Astrocyte (in vitro differentiated cells and primary cell): ENCODE measurements at regions not wholly inside any gene's neighbourhood (a gene's known extent, or its start where the extent isn't known, plus 50 kb on each side); places are given as distances from the start of the nearest gene placed in this dataset.

Source experiments
- DNase-seq: peaks from one replicate; pipeline ENCODE4 v3.0.0-alpha.2; 2010; ENCODE audit warnings: low read depth
- FAIRE-seq: peaks from 2 replicates; lab custom pipeline; 2011; peaks lifted over from hg19 to GRCh38; lab: Jason Lieb, UNC
- H2AFZ ChIP-seq: 2 replicates; pipeline ENCODE4 v1.6.0; 2012; ENCODE audit warnings: low read depth, low read length, inconsistent platforms
- H3K27ac ChIP-seq: 2 replicates; pipeline ENCODE4 v1.5.1; 2011; ENCODE audit warnings: low read depth, low read length, inconsistent platforms
- H3K27me3 ChIP-seq: 2 replicates; pipeline ENCODE4 v1.6.0; 2011; ENCODE audit warnings: low read length, inconsistent platforms; ENCODE audit not compliant: insufficient read depth
- H3K36me3 ChIP-seq: 2 replicates; pipeline ENCODE4 v1.5.1; 2011; ENCODE audit warnings: low read length, inconsistent platforms; ENCODE audit not compliant: insufficient read depth
- H3K4me1 ChIP-seq: 2 replicates; pipeline ENCODE4 v1.5.1; 2011; ENCODE audit warnings: low read length, inconsistent platforms; ENCODE audit not compliant: insufficient read depth
- H3K4me2 ChIP-seq: 2 replicates; pipeline ENCODE4 v1.6.0; 2012; ENCODE audit warnings: low read length, inconsistent platforms
- H3K4me3 ChIP-seq: 2 replicates; pipeline ENCODE4 v1.5.1; 2011; ENCODE audit warnings: low read depth, mild to moderate bottlenecking, low read length, inconsistent platforms; ENCODE audit not compliant: insufficient read depth
- H3K79me2 ChIP-seq: 2 replicates; pipeline ENCODE4 v1.6.0; 2012; ENCODE audit warnings: mild to moderate bottlenecking, low read length, inconsistent platforms; ENCODE audit not compliant: insufficient read depth
- H3K9ac ChIP-seq: 2 replicates; pipeline ENCODE4 v1.6.0; 2012; ENCODE audit warnings: mild to moderate bottlenecking, low read length, inconsistent platforms
- H3K9me3 ChIP-seq: 2 replicates; pipeline ENCODE4 v1.5.1; 2012; ENCODE audit warnings: low read depth, mild to moderate bottlenecking, low read length, inconsistent platforms; ENCODE audit not compliant: insufficient read depth
- H4K20me1 ChIP-seq: 2 replicates; pipeline ENCODE4 v1.6.0; 2012; ENCODE audit warnings: low read length, inconsistent platforms; ENCODE audit not compliant: insufficient read depth
- H3K27ac Mint-ChIP-seq: one replicate; pipeline ENCODE4 v1.8.0; 2021; ENCODE audit warnings: mild to moderate bottlenecking, mixed read lengths; ENCODE audit not compliant: unreplicated experiment
- H3K27me3 Mint-ChIP-seq: one replicate; pipeline ENCODE4 v1.8.0; 2021; ENCODE audit warnings: low read depth, mixed read lengths; ENCODE audit not compliant: unreplicated experiment
- H3K36me3 Mint-ChIP-seq: one replicate; pipeline ENCODE4 v1.8.0; 2021; ENCODE audit warnings: low read depth, mixed read lengths; ENCODE audit not compliant: unreplicated experiment
- H3K4me1 Mint-ChIP-seq: one replicate; pipeline ENCODE4 v1.8.0; 2021; ENCODE audit warnings: low read depth, mixed read lengths; ENCODE audit not compliant: unreplicated experiment
- H3K4me3 Mint-ChIP-seq: one replicate; pipeline ENCODE4 v1.8.0; 2021; ENCODE audit warnings: mild to moderate bottlenecking, moderate library complexity, mixed read lengths; ENCODE audit not compliant: unreplicated experiment
- H3K9me3 Mint-ChIP-seq: one replicate; pipeline ENCODE4 v1.8.0; 2021; ENCODE audit warnings: mild to moderate bottlenecking, mixed read lengths; ENCODE audit not compliant: unreplicated experiment
- EZH2 ChIP-seq: IDR thresholded peaks from 2 replicates; pipeline ENCODE4 v1.6.1; 2012; ENCODE audit warnings: mild to moderate bottlenecking, low read length, inconsistent platforms; ENCODE audit not compliant: insufficient read depth
- TF ChIP-seq, protein P1 (sequence below): IDR thresholded peaks from 2 replicates; pipeline ENCODE4 v1.5.1; 2011; ENCODE audit warnings: low read depth, mild to moderate bottlenecking, inconsistent platforms, low read length, moderate library complexity; ENCODE audit not compliant: insufficient read depth

DNA sequence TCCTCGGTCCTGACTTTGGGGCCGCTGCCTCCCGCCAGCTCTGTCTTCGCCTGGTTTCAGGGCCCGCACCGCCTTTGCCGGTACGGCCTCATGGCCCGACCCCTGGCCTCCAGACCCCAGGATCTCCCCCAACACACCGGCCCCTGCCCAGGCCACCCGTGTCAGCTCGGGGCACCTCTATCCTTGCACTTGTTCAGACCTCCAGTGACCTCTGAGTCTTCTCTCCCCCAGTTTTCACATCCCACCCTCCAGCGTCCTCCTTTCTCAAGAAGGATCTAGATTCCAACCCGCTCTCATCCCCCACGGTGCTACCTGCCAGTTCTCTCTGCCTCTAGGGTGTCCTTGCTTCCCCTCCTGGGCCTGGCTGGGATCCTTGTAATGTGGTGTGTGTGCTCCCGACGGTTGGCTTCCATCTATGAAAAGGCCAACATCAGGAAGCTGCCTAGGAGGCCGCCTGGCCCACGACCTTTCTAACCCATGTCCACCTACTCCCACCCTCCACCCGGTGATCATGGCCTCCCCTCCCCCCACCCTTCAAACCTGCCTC, 61.1 kb downstream of the SPATA31C2 start:
- no peaks in the 10 kb centered on the region for H3K27me3 ChIP-seq
- H2AFZ ChIP-seq: peak overlapping the region; percentile 96
- H3K9me3 ChIP-seq: no peaks in the 10 kb centered on the region
- peak overlapping the region; percentile 14 for H3K27ac Mint-ChIP-seq
- peak overlapping the region; percentile 98 for H3K4me2 ChIP-seq
- H3K27me3 Mint-ChIP-seq: peaks cover 19% of the 10 kb centered on the region
- FAIRE-seq (no peak), DNase-seq (no peak)
- peak overlapping the region; percentile 64 for H3K4me3 ChIP-seq
- H3K36me3 Mint-ChIP-seq: no peaks in the 10 kb centered on the region
- H3K27ac ChIP-seq: no peak overlapping the region
- no peaks in the 10 kb centered on the region for H3K36me3 ChIP-seq
- no peaks in the 10 kb centered on the region for H3K9me3 Mint-ChIP-seq
- no peaks in the 10 kb centered on the region for H3K79me2 ChIP-seq
- peak overlapping the region; percentile 81 for H3K4me3 Mint-ChIP-seq
- H4K20me1 ChIP-seq: no peaks in the 10 kb centered on the region
- H3K4me1 ChIP-seq: peaks cover 4% of the 10 kb centered on the region
- peaks cover 3% of the 10 kb centered on the region for H3K4me1 Mint-ChIP-seq
- TF ChIP-seq, protein P1, sequence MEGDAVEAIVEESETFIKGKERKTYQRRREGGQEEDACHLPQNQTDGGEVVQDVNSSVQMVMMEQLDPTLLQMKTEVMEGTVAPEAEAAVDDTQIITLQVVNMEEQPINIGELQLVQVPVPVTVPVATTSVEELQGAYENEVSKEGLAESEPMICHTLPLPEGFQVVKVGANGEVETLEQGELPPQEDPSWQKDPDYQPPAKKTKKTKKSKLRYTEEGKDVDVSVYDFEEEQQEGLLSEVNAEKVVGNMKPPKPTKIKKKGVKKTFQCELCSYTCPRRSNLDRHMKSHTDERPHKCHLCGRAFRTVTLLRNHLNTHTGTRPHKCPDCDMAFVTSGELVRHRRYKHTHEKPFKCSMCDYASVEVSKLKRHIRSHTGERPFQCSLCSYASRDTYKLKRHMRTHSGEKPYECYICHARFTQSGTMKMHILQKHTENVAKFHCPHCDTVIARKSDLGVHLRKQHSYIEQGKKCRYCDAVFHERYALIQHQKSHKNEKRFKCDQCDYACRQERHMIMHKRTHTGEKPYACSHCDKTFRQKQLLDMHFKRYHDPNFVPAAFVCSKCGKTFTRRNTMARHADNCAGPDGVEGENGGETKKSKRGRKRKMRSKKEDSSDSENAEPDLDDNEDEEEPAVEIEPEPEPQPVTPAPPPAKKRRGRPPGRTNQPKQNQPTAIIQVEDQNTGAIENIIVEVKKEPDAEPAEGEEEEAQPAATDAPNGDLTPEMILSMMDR: no peak
- TF ChIP-seq EZH2: no peak
- peak overlapping the region; percentile 71 for H3K9ac ChIP-seq

DNA sequence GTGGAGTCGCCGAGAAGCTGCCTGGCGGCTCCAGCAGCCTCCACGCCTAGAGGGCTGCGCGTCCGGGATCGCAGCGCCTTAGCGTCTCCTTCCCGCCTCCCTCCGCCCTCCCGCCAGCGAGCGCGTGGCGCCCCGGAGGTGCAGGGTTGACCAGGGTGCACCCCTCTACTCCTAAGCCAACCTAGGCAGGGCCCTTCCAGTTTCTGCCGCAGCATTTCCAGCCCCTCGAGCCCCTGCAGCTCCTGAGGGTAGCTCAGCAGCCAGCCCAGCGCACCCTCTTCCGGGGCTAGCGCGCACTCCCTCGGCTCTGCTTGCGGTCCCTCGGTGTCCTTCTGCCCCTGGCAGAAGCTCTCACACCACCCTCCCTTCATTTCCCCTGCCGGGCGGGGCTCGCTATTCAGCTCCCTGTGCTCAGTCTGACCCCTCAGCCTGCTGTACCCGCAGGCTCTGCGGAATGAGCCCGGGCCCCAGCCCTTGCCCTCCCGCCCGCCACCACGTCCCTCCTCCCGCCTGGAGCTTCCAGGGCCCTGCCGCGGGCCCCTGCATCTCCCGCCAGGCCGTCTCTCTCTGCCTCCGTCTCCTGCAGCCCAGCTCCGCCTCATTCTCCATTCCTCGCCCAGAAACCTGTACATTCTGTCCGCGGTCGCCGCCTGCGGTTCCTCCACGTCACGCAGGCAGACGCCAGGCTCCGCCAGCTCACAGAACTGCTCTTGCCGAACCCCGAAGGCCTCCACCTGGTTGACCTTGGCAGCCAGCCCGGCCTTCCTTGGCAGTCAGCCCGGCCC, 61.8 kb downstream of the SPATA31C2 start:
- Histone ChIP-seq H3K36me3 (no peaks in the 10 kb centered on the region), H3K4me1 (peaks cover 4% of the 10 kb centered on the region), H3K4me3 (peak overlapping the region; percentile 64), H3K79me2 (no peaks in the 10 kb centered on the region), H2AFZ (peak overlapping the region; percentile 96), H3K9me3 (no peaks in the 10 kb centered on the region), H3K27ac (no peak overlapping the region), H3K27me3 (no peaks in the 10 kb centered on the region), H3K9ac (peak overlapping the region; percentile 71), H3K4me2 (peak overlapping the region; percentile 98), H4K20me1 (no peaks in the 10 kb centered on the region)
- no peaks in the 10 kb centered on the region for H3K36me3 Mint-ChIP-seq
- peaks cover 3% of the 10 kb centered on the region for H3K4me1 Mint-ChIP-seq
- peak; percentile 85 for DNase-seq
- H3K4me3 Mint-ChIP-seq: peak overlapping the region; percentile 81
- no peak for TF ChIP-seq EZH2
- TF ChIP-seq, protein P1: no peak
- no peaks in the 10 kb centered on the region for H3K9me3 Mint-ChIP-seq
- H3K27ac Mint-ChIP-seq: peak overlapping the region; percentile 14
- H3K27me3 Mint-ChIP-seq: peaks cover 19% of the 10 kb centered on the region
- no peak for FAIRE-seq

DNA sequence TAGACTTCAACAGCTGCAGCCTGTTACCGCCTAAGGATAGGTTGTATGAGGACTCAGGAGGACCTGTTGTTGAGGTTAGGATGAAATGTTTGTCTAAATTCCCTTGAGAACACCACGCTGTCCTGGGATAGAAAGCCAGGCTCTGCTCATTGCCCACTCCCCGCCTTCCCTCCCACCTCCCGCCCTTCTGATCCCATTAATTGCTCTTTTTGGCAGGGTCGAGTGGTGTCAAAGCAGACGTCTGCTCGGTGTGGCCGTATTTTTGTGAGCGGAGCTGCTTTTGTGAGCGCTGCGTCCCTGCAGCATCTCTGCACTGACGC, 62.3 kb downstream of the SPATA31C2 start:
- H3K9me3 ChIP-seq: no peaks in the 10 kb centered on the region

More for the DNA sequence above, 62.3 kb downstream of the SPATA31C2 start:
- FAIRE-seq (no peak), DNase-seq (no peak)
- Mint-ChIP-seq H3K36me3 (no peaks in the 10 kb centered on the region), H3K27ac (no peak overlapping the region), H3K9me3 (no peaks in the 10 kb centered on the region), H3K27me3 (peaks cover 22% of the 10 kb centered on the region), H3K4me3 (peak overlapping the region; percentile 81), H3K4me1 (peaks cover 3% of the 10 kb centered on the region)
- H3K36me3 ChIP-seq: no peaks in the 10 kb centered on the region
- H4K20me1 ChIP-seq: no peaks in the 10 kb centered on the region
- peak overlapping the region; percentile 98 for H3K4me2 ChIP-seq
- H2AFZ ChIP-seq: peak overlapping the region; percentile 96
- peak overlapping the region; percentile 71 for H3K9ac ChIP-seq
- TF ChIP-seq EZH2: no peak
- TF ChIP-seq, protein P1: no peak
- H3K79me2 ChIP-seq: no peaks in the 10 kb centered on the region
- peaks cover 4% of the 10 kb centered on the region for H3K4me1 ChIP-seq
- no peak overlapping the region for H3K27ac ChIP-seq
- no peaks in the 10 kb centered on the region for H3K27me3 ChIP-seq
- H3K4me3 ChIP-seq: peak overlapping the region; percentile 64
